Right atrium auricular region (tissue), 2 donors: ENCODE measurements at regions not wholly inside any gene's neighbourhood (a gene's known extent, or its start where the extent isn't known, plus 50 kb on each side); places are given as distances from the start of the nearest gene placed in this dataset.

ENCODE experiments used
- DNase-seq: peaks from one replicate; pipeline ENCODE4 v3.0.0-alpha.2; 2019; ENCODE audit warnings: low spot score
- H3K27ac ChIP-seq, 2 donors: fragments of 200-600 bp; sonication (generic); 1 replicate in 1 of 2; 2 replicates in 1 of 2; pipeline ENCODE4 v1.5.1; 2016 to 2019
- H3K27me3 ChIP-seq, 2 donors: fragments of 200-600 bp; sonication (generic); one replicate each; pipeline versions ENCODE4 v1.5.1 to v1.6.0; 2017 to 2019
- H3K36me3 ChIP-seq: fragments of 200-600 bp; sonication (generic); one replicate; pipeline ENCODE4 v1.5.1; 2016
- H3K4me1 ChIP-seq, 2 donors: fragments of 200-600 bp; sonication (generic); one replicate each; pipeline versions ENCODE4 v1.5.1 to v1.6.0; 2017 to 2019
- H3K4me3 ChIP-seq, 2 donors: fragments of 200-600 bp; sonication (generic); 1 replicate in 1 of 2; 2 replicates in 1 of 2; pipeline ENCODE4 v1.5.1; 2017 to 2019; ENCODE audit warnings: mild to moderate bottlenecking in 1 of 2, moderate library complexity in 1 of 2
- H3K9me3 ChIP-seq, 2 donors: fragments of 200-600 bp; sonication (generic); one replicate each; pipeline ENCODE4 v1.5.1; 2019
- TF ChIP-seq, protein P1 (sequence below), 2 donors: fragments of 200-600 bp; sonication (generic); IDR thresholded peaks; one replicate each; pipeline ENCODE4 v1.5.1; 2019; ENCODE audit warnings: antibody characterized with exemption in 2 of 2

DNA sequence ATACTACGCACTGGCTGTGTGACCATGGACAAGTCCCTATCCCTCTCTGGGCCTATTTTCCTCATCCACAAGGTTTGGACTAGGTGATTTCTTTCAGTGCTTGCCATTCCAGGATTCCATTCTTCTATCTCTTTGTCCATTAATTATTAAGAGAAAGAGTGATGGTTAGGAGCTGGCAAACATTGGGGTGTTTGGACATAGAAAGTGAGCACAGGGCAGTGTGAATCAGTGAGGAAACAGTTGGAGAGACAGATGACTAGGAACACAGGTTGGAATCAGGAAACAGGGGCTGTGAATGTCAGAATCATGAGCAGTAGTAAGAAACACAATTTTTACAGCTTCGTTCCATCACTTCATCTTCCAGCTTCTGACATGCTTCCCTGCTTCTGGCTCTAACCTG lies 211.8 kb downstream of the INSC start:
- H3K4me1 ChIP-seq, result peaks cover 0 to 3% of the 10 kb centered on the region in 2 donors
- no peaks in the 10 kb centered on the region for H3K9me3 ChIP-seq
- no peak overlapping the region for H3K4me3 ChIP-seq
- H3K27me3 ChIP-seq, result no peaks in the 10 kb centered on the region
- TF ChIP-seq, protein P1, sequence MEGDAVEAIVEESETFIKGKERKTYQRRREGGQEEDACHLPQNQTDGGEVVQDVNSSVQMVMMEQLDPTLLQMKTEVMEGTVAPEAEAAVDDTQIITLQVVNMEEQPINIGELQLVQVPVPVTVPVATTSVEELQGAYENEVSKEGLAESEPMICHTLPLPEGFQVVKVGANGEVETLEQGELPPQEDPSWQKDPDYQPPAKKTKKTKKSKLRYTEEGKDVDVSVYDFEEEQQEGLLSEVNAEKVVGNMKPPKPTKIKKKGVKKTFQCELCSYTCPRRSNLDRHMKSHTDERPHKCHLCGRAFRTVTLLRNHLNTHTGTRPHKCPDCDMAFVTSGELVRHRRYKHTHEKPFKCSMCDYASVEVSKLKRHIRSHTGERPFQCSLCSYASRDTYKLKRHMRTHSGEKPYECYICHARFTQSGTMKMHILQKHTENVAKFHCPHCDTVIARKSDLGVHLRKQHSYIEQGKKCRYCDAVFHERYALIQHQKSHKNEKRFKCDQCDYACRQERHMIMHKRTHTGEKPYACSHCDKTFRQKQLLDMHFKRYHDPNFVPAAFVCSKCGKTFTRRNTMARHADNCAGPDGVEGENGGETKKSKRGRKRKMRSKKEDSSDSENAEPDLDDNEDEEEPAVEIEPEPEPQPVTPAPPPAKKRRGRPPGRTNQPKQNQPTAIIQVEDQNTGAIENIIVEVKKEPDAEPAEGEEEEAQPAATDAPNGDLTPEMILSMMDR (IDR thresholded peaks at IDR 0.05), result no peak
- H3K36me3 ChIP-seq, result no peaks in the 10 kb centered on the region
- no peak for DNase-seq
- H3K27ac ChIP-seq, result no peak overlapping the region

DNA sequence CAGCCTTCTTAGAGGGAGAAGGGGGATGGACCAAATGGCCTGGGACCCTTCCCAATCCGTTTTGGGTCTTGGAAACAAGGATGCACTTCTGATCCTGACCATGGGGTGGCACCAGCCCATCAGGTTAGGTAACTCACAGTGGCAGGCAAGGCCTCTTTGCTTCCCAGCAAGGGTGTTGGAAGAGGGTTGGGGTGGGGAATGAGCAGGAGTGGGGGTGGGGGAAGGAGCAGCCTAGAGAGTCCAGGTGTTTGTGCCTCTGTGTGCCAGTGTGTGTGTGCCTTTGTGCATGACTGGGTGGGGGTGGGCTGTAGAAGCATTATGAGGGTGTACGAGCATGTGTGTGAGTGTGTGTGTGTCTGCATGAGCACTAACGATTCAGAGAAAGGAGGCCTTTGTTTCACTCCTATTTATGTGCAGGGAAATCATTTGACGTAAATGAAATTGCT lies 213.1 kb downstream of the INSC start:
- DNase-seq, result peak; percentile 68
- Histone ChIP-seq H3K27me3 (no peaks in the 10 kb centered on the region), H3K9me3 (no peaks in the 10 kb centered on the region), H3K4me3 (no peak overlapping the region), H3K4me1 (peaks cover 0 to 3% of the 10 kb centered on the region in 2 donors), H3K36me3 (no peaks in the 10 kb centered on the region), H3K27ac (no peak overlapping the region)
- TF ChIP-seq, protein P1 (IDR thresholded peaks at IDR 0.05), result peak; percentile 60 to 83

DNA sequence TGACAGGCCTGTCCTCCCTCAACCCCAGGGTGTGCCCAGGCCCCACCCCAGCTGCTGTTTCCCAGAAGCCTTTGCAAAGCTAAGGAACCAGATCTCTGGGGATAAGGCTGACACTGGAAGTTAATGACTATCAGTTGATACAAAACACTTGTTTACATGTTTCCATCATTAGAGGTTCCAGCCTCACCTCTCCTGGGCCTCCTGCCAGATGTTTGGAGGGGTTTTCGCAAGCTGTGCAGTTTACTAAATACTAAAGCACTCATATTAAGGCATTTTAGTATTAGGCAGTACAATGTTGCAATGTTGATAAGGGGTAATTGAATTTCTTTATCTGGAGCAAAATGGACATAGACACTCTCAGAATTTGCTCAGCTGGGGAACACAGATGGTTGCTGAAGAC lies 218.7 kb downstream of the INSC start:
- DNase-seq, result no peak
- H3K4me1 ChIP-seq, result no peaks in the 10 kb centered on the region
- TF ChIP-seq, protein P1 (IDR thresholded peaks at IDR 0.05), result no peak
- no peak overlapping the region for H3K4me3 ChIP-seq
- no peaks in the 10 kb centered on the region for H3K9me3 ChIP-seq
- H3K27ac ChIP-seq, result no peak overlapping the region
- H3K27me3 ChIP-seq, result no peaks in the 10 kb centered on the region
- no peaks in the 10 kb centered on the region for H3K36me3 ChIP-seq

DNA sequence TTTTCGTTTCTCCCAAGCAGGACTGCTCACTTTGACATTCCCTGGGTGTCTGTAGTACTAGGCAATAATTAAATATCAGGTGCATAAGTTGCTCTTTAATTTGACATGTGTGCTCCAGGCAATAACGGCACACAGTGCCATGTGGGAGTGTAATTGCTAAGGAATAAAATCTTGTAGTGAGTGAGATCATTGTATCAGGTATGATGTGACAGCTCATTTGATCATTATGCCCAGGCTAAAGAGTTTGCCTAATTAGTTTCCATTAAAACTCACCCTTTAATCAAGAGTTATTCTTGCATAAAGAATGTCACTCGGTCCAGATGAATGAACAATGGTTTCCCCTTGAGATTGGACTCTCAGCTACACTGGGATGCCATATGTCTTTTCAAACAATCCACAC lies 220.0 kb downstream of the INSC start:
- no peaks in the 10 kb centered on the region for H3K27me3 ChIP-seq
- DNase-seq, result no peak
- no peaks in the 10 kb centered on the region for H3K36me3 ChIP-seq
- peaks cover 0 to 8% of the 10 kb centered on the region in 2 donors for H3K9me3 ChIP-seq
- H3K4me3 ChIP-seq, result no peak overlapping the region
- H3K4me1 ChIP-seq, result no peaks in the 10 kb centered on the region
- TF ChIP-seq, protein P1 (IDR thresholded peaks at IDR 0.05), result no peak
- no peak overlapping the region for H3K27ac ChIP-seq

DNA sequence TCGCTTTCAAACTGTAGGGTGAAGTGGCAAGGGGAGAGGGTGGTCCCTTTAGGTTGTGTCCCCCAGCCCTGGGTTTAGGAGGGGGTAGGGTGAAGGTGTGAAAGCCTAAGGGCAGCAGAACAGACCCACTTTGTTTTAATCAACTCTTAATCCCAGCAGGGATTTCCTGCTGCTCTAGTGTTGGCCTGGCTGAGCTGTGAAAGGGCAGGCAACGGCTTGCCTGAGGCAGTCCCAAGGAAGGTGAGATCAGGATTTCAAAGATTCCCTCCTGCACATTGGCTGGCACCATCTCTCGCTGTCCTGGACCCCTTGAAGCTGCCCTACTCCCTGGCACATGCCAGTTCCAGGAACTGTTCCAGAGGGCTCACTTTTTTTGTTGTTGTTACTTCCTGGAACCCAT lies 221.3 kb downstream of the INSC start:
- DNase-seq, result no peak
- H3K27ac ChIP-seq, result no peak overlapping the region
- H3K27me3 ChIP-seq, result no peaks in the 10 kb centered on the region

DNA sequence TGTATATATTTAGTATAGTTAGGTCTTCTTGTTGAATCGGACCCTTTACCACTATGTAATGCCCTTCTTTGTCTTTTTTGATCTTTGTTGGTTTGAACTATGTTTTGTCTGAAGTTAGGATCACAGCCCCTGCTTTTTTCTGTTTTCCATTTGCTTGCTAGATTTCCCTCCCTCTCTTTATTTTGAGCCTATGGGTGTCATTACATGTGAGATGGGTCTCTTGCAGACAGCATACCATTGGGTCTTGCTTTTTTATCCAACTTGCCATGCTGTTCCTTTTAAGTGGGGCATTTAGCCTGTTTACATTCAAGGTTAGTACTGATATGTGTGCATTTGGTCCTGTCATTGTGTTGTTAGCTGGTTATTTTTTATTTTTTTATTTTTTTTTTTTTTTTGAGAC lies 224.6 kb downstream of the INSC start:
- no peaks in the 10 kb centered on the region for H3K27me3 ChIP-seq
- H3K27ac ChIP-seq, result no peak overlapping the region
- H3K4me1 ChIP-seq, result no peaks in the 10 kb centered on the region
- no peaks in the 10 kb centered on the region for H3K36me3 ChIP-seq
- TF ChIP-seq, protein P1 (IDR thresholded peaks at IDR 0.05), result no peak
- DNase-seq, result no peak
- no peak overlapping the region for H3K4me3 ChIP-seq
- peaks cover 0 to 11% of the 10 kb centered on the region in 2 donors for H3K9me3 ChIP-seq

More for the DNA sequence above, 221.3 kb downstream of the INSC start:
- Histone ChIP-seq H3K4me1 (no peaks in the 10 kb centered on the region), H3K9me3 (peaks cover 0 to 11% of the 10 kb centered on the region in 2 donors), H3K4me3 (no peak overlapping the region), H3K36me3 (no peaks in the 10 kb centered on the region)
- TF ChIP-seq, protein P1 (IDR thresholded peaks at IDR 0.05), result no peak
